Fibroblast of lung (primary cell): ENCODE measurements at regions not wholly inside any gene's neighbourhood (a gene's known extent, or its start where the extent isn't known, plus 50 kb on each side); places are given as distances from the start of the nearest gene placed in this dataset.

Experiments
- DNase-seq, 2 donors: peaks; one replicate each; pipeline versions ENCODE4 v3.0.0 to v3.0.0-alpha.2; 2010; ENCODE audit warnings: low read depth in 2 of 2
- H2AFZ ChIP-seq: 2 replicates; pipeline ENCODE4 v1.5.1; 2012; ENCODE audit warnings: low read length, control low read depth, inconsistent platforms
- H3K27ac ChIP-seq: 2 replicates; pipeline ENCODE4 v1.5.1; 2011; ENCODE audit warnings: low read length, control low read depth; ENCODE audit not compliant: insufficient read depth
- H3K27me3 ChIP-seq: 2 replicates; pipeline ENCODE4 v1.5.1; 2011; ENCODE audit warnings: mild to moderate bottlenecking, low read length; ENCODE audit not compliant: control insufficient read depth, insufficient read depth
- H3K36me3 ChIP-seq: 2 replicates; pipeline ENCODE4 v1.5.1; 2011; ENCODE audit warnings: low read length; ENCODE audit not compliant: control insufficient read depth, insufficient read depth
- H3K4me1 ChIP-seq: 2 replicates; pipeline ENCODE4 v1.5.1; 2011; ENCODE audit warnings: low read length; ENCODE audit not compliant: control insufficient read depth, insufficient read depth; ENCODE audit errors: extremely low read depth
- H3K4me2 ChIP-seq: 2 replicates; pipeline ENCODE4 v1.5.1; 2011; ENCODE audit warnings: low read length, control low read depth; ENCODE audit not compliant: insufficient read depth; ENCODE audit errors: extremely low read depth
- H3K4me3 ChIP-seq, 4 experiments: fragments of 200-600 bp in 1 of 4; sonication (generic) in 1 of 4; replicated peaks in 1 of 4; 2 replicates each; pipeline ENCODE4 v1.5.1; 2011 to 2016; ENCODE audit warnings: low read length in 4 of 4, low read depth in 3 of 4, mild to moderate bottlenecking in 3 of 4, control low read depth in 2 of 4, inconsistent platforms in 1 of 4, mixed read lengths in 1 of 4; ENCODE audit not compliant: insufficient read depth in 1 of 4; ENCODE audit errors: control extremely low read depth in 1 of 4
- H3K79me2 ChIP-seq: 2 replicates; pipeline ENCODE4 v1.5.1; 2012; ENCODE audit warnings: mild to moderate bottlenecking, low read length, inconsistent platforms; ENCODE audit not compliant: control insufficient read depth, insufficient read depth
- H3K9ac ChIP-seq: 2 replicates; pipeline ENCODE4 v1.5.1; 2011; ENCODE audit warnings: mild to moderate bottlenecking, low read length, control low read depth; ENCODE audit not compliant: insufficient read depth
- H3K9me3 ChIP-seq: 2 replicates; pipeline ENCODE4 v1.5.1; 2012; ENCODE audit warnings: low read depth, low read length; ENCODE audit not compliant: control insufficient read depth, insufficient read depth
- H4K20me1 ChIP-seq: 2 replicates; pipeline ENCODE4 v1.5.1; 2011; ENCODE audit warnings: low read length; ENCODE audit not compliant: control insufficient read depth, insufficient read depth; ENCODE audit errors: extremely low read depth
- EZH2 ChIP-seq: IDR thresholded peaks from 2 replicates; pipeline ENCODE4 v1.5.1; 2012; ENCODE audit warnings: low read length, control low read depth, mild to moderate bottlenecking; ENCODE audit errors: missing control alignments
- TF ChIP-seq, protein P1 (sequence below), 2 donors: IDR thresholded peaks in 1 of 2; conservative IDR thresholded peaks in 1 of 2; 1 replicate in 1 of 2; 2 replicates in 1 of 2; pipeline ENCODE4 v1.5.1; 2011 to 2012; ENCODE audit warnings: low read length in 2 of 2, control low read depth in 1 of 2, inconsistent platforms in 1 of 2, low read depth in 1 of 2, mild to moderate bottlenecking in 1 of 2

DNA sequence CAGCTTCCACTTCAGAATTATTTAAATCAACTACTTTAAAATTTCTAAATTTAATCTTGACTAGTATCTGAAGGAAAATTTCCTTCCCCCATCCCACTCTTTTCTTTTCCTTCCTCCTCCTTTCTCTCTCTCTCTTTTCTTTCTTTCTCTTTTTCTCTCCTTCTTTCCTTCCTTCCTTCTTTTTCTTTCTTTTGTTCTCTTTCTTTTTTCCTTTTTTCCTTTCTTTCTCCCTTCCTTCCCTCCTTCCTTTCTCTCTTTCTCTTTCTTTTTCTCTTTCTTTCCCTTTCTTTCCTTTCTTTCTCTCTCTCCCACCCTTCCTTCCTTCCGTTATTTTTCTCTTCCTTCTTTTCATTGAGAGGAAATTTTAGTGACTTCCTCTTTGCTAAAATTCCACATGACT, 132.0 kb upstream of the CDH19 start:
- H3K27me3 ChIP-seq, result no peaks in the 10 kb centered on the region
- TF ChIP-seq, protein P1, sequence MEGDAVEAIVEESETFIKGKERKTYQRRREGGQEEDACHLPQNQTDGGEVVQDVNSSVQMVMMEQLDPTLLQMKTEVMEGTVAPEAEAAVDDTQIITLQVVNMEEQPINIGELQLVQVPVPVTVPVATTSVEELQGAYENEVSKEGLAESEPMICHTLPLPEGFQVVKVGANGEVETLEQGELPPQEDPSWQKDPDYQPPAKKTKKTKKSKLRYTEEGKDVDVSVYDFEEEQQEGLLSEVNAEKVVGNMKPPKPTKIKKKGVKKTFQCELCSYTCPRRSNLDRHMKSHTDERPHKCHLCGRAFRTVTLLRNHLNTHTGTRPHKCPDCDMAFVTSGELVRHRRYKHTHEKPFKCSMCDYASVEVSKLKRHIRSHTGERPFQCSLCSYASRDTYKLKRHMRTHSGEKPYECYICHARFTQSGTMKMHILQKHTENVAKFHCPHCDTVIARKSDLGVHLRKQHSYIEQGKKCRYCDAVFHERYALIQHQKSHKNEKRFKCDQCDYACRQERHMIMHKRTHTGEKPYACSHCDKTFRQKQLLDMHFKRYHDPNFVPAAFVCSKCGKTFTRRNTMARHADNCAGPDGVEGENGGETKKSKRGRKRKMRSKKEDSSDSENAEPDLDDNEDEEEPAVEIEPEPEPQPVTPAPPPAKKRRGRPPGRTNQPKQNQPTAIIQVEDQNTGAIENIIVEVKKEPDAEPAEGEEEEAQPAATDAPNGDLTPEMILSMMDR (conservative IDR thresholded peaks at IDR 0.05 in 1 of 2, IDR thresholded peaks at IDR 0.05 in 1 of 2; ENCODE audit: low read depth in 1 of 2, low read length in 2 of 2), result no peak
- no peak for TF ChIP-seq EZH2
- no peaks in the 10 kb centered on the region for H3K4me1 ChIP-seq
- no peaks in the 10 kb centered on the region for H4K20me1 ChIP-seq
- H3K79me2 ChIP-seq, result no peaks in the 10 kb centered on the region
- H3K4me3 ChIP-seq, result no peak overlapping the region
- no peak overlapping the region for H3K4me2 ChIP-seq
- no peak overlapping the region for H2AFZ ChIP-seq
- no peaks in the 10 kb centered on the region for H3K36me3 ChIP-seq
- H3K9ac ChIP-seq, result no peak overlapping the region
- H3K27ac ChIP-seq, result no peak overlapping the region
- no peak for DNase-seq
- H3K9me3 ChIP-seq, result no peaks in the 10 kb centered on the region

DNA sequence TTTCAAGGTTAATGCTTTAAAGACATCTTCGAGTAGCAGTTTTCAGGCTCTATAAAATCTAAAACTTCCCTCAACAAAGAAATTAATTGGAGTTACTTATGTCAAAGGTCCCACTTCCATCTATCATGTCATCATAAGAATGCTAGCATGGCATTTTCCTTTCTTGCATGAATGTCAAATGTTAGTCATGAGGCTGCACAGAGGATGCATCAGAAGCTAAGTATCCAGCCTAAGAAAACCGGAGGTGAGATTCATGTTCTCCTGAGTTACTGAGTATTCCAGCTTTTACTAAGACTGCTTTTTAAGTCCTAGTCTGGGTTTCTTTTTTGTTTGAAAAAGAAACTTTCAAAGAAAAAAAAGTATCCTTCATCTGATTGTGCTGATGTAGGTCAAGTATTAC, 130.6 kb upstream of the CDH19 start:
- Histone ChIP-seq H3K4me1 (no peaks in the 10 kb centered on the region), H3K9me3 (no peaks in the 10 kb centered on the region), H3K36me3 (no peaks in the 10 kb centered on the region), H4K20me1 (no peaks in the 10 kb centered on the region), H3K4me2 (no peak overlapping the region), H3K27ac (no peak overlapping the region), H2AFZ (no peak overlapping the region), H3K9ac (no peak overlapping the region), H3K4me3 (no peak overlapping the region), H3K27me3 (no peaks in the 10 kb centered on the region), H3K79me2 (no peaks in the 10 kb centered on the region)
- no peak for TF ChIP-seq EZH2
- TF ChIP-seq, protein P1 (conservative IDR thresholded peaks at IDR 0.05 in 1 of 2, IDR thresholded peaks at IDR 0.05 in 1 of 2; ENCODE audit: low read depth in 1 of 2, low read length in 2 of 2), result no peak
- peak in 1 of 2 donors; percentile 84 for DNase-seq

DNA sequence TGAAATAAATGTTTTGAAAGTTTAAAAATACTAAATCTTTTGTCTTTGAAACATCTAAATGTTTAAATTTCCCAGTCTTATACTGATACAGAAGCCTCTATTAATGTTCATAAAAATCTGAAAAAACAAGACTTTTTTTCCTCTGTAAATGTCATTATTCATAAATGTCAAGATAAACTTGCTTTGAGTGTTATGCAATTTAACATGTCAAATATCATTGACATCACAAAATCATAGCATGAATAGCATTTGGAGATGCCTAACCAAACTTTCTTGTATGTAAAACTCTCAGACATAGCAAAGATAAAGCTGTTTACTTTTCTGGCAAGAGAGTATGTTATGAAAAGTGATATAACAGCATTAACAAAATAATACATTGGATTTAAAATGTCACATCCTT, 128.0 kb upstream of the CDH19 start:
- H3K9ac ChIP-seq, result no peak overlapping the region
- no peak overlapping the region for H3K4me3 ChIP-seq
- no peaks in the 10 kb centered on the region for H3K27me3 ChIP-seq
- H4K20me1 ChIP-seq, result no peaks in the 10 kb centered on the region
- H3K4me1 ChIP-seq, result no peaks in the 10 kb centered on the region
- H3K4me2 ChIP-seq, result no peak overlapping the region
- no peak overlapping the region for H3K27ac ChIP-seq
- H3K9me3 ChIP-seq, result no peaks in the 10 kb centered on the region
- no peaks in the 10 kb centered on the region for H3K79me2 ChIP-seq
- H2AFZ ChIP-seq, result no peak overlapping the region
- DNase-seq, result no peak
- no peak for TF ChIP-seq EZH2
- TF ChIP-seq, protein P1 (conservative IDR thresholded peaks at IDR 0.05 in 1 of 2, IDR thresholded peaks at IDR 0.05 in 1 of 2; ENCODE audit: low read depth in 1 of 2, low read length in 2 of 2), result no peak
- no peaks in the 10 kb centered on the region for H3K36me3 ChIP-seq
